ENCODE measurements at regions not wholly inside any gene's neighbourhood (a gene's known extent, or its start where the extent isn't known, plus 50 kb on each side); places are given as distances from the start of the nearest gene placed in this dataset.

DNA sequence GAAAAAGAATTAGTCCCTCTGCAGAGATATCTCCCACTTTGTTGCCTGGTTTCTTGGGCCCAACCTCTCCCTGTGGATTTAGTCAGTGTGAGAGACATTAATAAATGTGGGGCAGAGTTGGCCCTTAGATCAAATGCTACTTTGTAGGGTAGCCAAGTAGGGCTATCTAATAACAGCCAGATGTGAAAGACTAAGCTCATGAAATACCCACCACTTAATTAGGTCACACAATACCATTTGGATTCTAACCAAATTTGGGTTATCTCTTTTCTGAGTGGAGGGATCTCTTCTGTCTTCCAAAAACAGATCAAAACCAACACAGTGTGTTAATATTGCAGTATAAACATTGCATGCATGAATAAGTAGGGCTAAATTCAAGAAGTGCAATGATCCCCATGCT, 626.8 kb upstream of the ZEB2 start:
- no peak for DNase-seq (ENCODE audit: low spot score)

DNA sequence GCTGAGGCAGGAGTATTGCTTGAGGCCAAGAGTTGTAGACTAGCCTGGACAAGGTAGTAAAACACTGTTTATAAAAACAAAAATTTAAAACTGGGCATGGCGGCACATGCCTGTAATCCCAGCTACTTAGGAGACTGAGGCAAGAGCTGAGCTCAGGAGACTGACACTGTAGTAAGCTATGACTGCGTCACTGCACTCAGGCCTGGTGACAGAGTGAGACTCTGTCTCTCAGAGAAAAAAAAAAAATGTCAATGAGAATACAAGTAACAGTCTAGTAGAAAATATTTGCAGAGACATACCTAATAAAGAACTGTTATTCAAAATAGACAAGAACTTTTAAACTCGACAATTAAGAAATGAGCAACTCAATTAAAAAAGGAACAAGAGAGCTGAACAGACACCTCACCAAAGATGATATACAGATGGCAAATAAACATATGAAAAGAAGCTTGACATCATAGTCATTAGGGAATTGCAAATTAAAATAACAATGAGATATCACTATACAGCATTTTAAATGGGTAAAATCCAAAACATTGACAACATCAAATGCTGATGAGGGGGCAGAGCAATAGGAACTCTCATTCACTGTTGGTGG, 624.3 kb upstream of the ZEB2 start:
- no peak for DNase-seq (ENCODE audit: low spot score)

DNA sequence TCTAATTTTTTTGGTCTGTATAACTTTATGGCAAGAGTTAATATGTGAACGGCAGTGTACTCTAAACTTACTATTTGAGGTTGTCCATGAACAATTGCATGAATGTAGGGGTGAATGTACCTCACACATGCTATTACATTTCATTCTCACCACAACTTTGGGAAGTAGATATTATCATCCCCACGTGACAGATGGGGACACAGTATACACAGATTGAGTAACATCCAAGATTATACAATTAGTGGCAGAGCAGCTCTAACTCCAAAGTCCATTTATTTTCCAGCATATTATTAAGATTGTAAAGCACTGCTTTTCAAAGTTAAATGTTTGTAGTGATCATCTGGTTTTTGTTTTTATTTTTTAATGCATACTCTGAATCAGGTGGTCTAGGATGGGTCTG, 622.1 kb upstream of the ZEB2 start:
- no peak for DNase-seq (ENCODE audit: low spot score)

DNA sequence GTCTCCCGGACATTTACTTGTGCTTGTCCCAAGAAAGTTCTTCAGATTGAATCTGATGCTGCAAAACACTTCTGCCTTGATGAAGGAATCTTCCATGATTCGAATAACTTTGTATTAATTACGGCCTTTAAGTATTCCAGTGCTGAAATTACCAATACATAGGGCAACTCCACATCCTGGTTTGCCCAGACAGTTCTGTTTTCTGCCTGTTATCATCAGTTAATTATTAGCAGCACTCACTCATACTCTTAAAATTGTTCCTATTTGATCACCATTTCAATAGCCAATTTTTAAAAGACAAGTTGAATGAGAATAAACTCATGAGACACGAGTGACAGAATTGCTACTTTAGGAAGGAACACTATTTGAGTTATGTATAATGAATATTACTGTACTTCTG, 620.7 kb upstream of the ZEB2 start:
- DNase-seq (ENCODE audit: low spot score): no peak

DNA sequence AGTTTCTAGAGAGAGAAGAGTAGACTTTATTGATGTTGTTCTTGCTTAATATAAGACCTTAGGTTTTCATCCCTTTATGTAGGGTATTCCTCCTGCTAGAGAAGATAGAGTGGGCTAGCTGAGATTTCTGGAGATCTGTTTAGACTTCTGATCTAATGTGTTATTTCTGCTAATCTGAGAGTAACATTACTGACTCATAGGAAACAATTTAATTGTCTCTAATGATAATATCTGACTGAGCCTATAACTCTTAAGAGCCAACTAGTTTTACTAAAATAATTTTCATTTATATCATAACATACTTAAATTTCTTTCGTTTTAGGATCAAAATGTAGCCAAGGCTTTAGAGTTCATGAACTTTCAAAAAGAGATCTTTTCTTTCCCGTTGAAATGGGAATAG, 618.7 kb upstream of the ZEB2 start:
- no peak for DNase-seq (ENCODE audit: low spot score)

DNA sequence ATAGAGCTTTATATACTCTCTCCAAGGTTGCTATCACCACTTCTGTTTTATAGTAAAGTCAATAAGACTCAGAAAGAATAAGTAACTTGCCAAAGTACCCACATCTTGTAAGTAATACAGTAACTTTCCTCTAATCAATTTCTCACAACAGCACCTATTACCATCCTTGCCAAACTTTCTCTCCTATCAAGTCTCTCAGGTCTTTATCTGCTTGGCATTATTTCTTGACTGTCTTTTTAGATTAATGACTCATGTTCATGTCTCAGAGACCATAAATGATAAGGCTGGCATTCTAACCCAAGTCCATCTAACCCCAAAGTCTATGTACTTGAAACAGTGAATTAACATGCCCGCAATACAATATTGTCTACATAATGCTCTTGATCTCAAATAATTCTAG, 618.0 kb upstream of the ZEB2 start:
- no peak for DNase-seq (ENCODE audit: low spot score)

DNA sequence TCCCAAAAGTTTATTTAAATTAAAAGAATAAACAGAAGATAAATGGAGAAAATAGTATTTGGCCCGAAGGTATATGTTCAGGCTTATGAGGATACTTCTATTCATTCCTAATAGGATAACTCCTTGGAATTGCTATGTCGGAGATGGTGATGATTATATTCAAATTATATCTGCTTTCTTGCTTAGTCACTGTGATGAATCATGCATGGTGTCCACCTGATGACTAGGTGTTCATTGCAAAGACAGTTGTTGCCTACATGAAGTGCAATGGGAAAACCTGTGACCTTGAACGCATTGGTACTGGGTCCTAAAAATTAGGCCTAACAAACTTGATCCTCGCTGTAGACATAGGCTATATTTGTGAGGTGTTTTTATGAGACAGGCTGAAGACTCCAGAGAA, 617.3 kb upstream of the ZEB2 start:
- no peak for DNase-seq (ENCODE audit: low spot score)

DNA sequence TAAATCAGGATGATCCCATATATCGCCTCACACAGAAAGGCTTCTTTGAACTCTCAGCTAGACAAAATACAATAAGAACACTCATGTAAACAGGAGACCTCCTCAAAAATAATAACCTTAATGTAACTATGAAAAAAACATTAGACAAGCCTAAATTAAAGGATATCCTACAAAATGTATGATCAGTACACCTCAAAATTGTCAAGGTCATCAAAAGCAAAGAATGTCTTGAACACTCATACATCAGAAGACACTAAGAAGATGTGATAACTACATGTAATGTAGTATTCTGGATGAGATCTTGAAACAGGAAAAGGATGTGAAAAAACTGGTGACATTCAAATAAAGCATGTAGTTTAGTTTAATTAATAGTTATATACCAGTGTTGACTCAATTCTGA, 616.8 kb upstream of the ZEB2 start:
- no peak for DNase-seq (ENCODE audit: low spot score)

DNA sequence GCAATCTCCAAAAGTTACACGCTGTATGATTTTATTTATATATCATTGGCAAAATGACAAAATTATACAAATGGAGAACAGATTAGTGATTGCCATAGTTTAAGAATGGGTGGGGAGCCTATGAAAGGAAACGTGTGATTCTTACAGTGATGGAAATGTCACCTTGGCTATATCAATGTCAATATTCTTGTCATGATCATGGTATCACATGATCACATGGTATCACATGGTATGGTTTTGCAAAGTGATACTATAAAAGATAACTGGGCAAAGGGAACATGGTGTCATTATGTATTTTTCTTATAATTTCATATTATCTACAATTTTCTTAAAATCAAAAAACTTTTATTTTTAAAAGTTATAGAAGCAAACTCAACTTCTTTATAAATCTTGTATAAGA, 606.2 kb upstream of the ZEB2 start:
- no peak for DNase-seq (ENCODE audit: low spot score)

DNA sequence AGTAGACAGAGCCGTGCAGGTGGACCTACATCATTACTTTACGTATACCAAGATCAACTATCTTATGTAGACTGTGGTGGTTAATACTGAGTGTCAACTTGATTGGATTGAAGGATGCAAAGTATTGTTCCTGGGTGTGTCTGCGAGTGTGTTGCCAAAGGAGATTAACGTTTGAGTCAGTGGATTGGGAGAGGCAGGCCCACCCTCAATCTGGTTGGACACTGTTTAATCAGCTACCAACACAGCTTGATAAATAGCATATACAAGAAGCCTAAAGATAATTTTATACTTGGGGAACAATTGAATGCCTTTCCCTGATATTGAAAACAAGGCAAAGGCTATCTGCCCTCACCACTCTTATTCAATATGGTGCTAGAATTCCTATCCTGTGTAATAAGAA, 604.2 kb upstream of the ZEB2 start:
- DNase-seq (ENCODE audit: low spot score): no peak

DNA sequence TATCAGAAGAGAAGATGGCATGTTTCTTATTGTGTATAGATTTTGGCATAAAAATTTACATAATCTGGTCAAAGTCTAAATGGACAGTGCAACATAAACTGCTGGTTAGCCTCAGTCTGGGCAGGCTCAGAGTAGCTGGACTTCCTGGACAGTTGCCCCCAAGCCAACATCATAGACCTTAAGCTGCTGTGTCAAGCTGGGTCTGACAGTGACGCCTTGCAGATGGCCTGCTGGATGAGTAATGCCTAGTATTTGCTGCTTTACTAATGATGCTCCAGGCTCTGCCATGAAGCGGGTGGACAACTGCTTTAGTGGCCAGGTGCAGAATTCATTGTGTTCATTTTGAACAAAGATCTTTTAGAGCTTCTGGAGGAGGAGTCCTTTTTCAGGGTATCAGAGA, 603.7 kb upstream of the ZEB2 start:
- DNase-seq (ENCODE audit: low spot score): no peak

DNA sequence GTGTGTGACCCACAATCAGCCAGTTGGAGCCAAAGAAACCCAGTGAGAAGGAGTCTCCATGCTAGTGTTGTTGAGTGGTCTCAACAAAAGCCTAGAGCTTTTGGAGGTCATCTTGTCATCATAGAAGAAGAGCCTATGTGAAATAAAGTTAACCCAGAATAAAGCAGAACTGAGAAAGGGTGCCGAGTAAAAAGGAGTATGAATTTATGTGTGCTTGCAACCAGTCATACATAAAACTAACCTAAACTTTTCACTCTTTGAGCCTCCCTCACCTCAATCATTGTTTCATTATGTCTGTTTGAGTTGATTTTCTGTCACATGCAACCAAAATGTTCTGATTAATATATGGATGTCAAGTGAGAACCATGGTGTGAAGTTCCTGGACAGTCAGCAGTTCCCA, 599.3 kb upstream of the ZEB2 start:
- no peak for DNase-seq (ENCODE audit: low spot score)

DNA sequence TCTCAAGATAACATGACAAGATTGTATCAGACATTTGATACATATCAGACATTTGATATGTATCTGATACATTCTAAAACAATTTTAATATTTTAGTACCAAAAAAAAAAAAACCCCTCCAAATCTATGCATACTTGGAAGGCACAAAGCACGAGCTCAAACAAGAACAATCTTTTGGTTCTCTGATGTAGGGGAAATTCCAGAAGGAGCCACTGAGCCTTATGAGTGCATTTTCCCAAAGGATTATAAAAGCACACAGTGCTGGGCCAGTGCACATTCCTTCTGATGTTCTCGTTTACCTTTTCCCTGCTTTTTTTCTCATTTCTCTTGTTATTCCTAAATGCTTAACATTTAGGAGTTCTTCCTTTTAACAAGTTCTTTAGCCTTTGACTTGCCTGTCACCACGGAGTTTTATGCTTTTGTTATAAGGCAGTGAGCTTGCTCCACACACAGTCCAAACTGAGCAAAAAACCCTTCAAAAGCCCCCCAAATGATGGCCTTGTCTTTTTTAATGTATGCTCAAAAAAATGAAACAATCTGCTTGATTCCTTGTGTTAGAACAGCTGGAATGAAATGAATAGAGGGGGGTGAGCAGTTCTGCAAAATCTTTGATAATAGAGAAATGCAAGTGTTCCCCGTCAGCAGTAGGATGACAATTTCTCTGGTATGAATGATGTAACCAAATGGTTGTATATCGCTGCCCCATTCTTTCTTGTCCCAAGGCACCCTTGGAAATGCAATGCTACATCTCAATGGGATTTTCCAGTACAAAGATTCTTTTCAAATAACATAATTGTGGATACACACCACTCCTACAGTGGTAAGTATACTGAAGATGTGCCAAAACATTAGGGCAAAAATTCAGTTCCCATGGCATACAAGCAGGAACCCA, 597.2 kb upstream of the ZEB2 start:
- no peak for DNase-seq (ENCODE audit: low spot score)

DNA sequence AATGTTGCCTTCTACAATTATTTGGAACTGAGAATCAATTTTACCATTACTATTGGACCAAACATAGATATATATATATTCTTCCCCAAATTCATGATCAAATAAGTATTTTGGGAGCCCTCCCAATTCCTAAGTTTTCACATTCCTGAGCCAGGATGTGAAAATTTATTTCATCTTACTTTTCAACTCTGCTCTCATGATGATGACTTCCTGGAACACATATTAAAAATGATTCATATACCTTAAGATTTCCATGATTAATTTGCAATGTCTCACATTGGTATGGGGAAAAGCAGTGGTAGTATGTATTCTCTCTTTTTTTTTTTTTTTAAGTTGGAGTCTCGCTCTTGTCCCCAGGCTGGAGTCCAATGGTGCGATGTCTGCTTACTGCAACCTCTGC, 596.1 kb upstream of the ZEB2 start:
- no peak for DNase-seq (ENCODE audit: low spot score)

DNA sequence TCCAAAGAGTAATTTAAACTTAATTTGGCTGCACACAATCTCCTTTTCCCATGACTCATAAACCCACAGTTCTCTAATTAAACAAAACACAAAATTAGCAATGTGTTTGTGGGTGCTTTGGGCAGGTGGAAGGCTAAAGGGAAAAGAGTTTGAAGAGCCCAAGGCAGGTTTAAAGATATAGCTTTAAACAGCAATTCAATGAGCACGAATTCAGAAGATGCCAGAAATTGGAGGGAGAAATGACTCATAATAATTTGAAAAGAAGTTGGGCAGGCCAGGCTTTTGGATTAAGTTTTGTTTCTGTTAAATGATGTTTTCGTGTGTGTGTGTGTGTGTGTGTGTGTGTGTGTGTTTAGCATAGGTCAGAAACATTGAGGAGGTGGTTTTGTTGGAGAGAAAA, 594.8 kb upstream of the ZEB2 start:
- DNase-seq (ENCODE audit: low spot score): no peak

DNA sequence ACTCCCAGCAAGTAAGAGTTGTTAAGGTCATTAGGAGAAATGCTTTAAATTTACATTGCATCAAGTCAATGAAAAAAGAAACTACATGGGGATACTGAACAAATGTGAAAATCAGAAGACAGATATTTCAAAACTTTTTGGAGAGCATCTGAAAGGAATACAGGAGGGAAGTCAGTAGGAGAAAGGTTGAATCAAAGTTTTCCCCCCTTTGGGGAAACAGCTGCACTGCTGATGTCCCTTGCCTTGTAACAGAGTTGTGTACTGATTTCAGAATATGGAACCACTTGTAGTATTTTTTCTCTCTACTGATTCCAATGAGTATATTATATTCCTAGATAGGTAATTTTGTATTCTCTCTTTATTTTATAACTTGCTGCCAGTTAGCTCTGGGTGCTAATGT, 592.5 kb upstream of the ZEB2 start:
- DNase-seq (ENCODE audit: low spot score): no peak

DNA sequence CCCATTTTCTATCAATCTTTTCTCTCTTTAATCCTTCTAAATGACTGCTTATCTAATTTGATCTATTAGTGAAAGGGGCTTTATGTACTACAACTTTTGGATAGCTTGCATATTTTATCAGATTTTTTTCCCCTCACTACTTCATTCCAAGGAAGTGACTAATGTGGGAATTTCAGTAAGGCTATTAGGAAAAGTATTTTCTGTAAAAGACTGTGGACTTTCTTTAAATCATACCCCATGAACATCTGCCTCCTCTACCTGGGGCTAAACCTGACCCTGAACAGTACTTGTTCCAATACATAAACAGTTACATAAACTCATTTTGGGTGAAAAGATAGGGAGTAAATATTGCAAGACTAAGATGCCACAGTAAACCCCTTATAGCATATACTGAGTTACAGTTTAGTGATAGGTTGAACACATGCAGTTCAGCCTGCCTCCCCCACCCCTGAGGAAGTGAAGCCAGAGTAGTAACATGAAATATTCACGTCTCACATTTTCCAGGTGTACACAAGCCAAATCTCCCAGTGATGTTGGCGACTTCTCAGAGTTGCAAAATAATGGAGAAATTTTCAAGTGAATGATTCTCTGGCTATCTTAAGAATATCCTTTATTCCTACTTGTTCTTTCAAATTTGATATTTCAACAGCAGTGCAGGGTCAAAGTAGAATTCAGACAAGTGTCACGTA, 590.9 kb upstream of the ZEB2 start:
- no peak for DNase-seq (ENCODE audit: low spot score)

DNA sequence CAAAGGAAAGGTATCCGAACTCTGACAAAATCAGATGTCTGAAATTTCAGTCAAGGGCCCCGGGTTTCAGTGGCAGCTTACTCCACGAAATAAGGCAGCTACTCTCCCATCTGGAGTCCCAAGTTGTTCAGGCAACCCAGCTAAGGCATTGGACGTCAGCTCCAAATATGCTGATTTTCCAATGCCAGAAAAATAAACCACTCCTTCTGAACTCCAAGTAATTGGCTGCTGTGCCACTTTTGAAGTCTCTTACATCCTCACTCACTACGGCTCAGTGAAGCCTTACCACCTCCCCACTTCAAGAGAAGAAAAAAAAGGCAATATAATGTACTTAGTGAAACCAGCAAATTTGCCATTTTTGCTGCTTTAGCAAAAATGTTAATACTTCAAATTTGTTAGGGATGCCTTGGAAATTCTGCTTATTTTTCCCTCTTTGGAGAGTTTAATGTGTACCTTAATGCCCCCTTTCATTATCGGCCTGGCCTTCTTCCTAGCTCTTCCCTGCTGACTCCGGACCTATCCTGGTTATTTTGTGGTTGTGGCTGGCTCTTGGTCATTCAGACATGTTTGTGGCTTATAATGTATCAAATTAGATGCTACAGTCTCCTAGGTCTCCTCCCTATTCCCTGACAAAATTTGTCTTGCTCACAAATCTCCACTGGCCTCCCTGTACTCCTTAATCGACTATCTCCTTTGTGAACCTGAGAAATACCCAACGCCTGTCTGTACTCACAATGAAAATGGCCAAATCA, 589.2 kb upstream of the ZEB2 start:
- no peak for DNase-seq (ENCODE audit: low spot score)

DNA sequence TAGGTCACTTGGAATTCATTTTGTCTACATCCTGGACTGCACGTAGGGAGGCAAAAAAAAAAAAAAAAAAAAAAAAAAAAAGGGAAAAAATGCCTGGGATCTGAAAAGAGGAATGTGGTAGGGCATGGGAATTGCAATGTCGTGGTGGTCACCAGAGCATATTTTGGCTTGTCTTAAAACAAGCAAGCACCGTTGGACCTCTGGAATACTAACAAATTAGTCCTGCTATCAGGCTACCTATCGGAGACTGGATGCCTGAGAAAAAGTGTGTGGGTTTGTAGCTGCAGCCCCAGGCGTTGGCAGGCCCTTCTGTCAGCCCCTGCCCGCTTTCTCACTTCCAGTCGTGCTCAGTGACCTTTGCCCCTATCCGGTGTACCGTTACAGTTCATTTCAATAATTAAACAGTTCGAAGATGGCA, 588.5 kb upstream of the ZEB2 start:
- no peak for DNase-seq (ENCODE audit: low spot score)

DNA sequence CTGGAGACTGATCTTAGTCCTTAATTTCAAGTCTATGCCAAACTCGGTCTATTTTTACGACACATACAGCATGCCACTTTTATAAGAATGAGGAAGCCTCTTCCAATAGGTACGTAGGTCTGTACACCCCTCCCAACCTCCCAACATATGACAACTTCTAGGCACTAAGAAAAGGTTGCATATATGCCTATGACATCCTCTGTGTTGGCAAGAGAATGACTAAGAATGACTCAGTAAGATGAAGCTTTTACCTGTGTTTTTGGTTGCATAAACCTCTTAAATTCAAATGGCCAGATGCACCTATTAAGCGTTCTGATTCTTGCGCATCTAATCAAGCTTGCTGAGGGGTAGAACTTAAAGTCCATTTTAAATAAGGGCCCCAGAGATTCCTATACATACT, 586.4 kb upstream of the ZEB2 start:
- no peak for DNase-seq (ENCODE audit: low spot score)

DNA sequence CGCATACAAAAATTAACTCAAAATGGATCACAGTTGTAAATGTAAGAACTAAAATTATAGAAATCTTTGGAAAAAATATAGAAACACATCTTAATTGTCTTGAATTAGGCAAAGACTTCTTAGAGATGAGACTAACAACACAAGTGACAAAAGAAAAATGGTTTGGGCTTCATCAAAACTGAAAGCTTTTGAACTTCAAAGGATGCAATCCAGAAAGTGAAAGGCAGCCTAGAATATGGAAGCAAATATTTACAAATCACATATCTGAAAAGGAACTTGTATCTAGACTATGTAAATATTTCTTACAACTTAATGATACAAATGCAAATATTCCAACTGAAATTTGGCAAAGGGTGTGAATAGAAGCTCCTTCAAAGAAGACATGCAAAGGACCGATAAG, 582.8 kb upstream of the ZEB2 start:
- no peak for DNase-seq (ENCODE audit: low spot score)

DNA sequence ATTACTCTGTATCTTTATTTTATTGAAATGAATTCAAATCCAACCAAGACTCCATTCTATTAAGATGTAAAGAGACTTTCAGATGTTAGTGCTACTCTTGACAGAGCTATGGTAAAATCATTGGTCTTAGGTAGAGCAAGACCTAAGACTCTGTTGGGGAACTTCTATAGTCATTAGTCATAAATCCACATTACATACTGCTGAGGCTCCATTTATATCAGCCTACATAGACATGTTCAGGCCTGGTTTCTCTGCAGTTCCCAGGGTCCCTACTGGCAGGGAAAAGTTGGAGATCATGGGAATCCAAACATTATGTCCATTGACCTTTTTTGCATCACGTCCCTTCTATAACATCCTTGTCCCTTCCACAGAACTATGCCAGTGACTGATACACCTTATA, 580.4 kb upstream of the ZEB2 start:
- DNase-seq (ENCODE audit: low spot score): no peak

DNA sequence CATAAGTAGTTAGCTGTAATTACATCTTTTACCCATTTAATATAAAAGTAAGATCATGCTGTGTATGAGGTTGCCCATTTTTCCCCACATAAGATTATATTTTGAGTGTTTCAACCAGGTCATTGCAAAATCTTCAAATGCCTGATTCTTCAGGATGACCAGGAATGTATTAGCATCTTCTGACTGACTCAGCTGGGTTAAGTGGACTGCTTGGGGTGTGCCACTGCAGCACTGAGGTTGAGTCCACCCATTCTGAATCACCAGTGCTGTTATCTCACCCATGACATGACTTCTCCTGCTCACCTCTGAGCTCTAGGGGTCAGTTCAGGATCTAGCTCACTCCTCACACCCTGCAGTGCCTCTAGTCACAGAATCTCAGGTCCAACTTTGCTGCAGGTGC, 576.7 kb upstream of the ZEB2 start:
- no peak for DNase-seq (ENCODE audit: low spot score)
